PC-9 (cell line): ENCODE measurements at regions not wholly inside any gene's neighbourhood (a gene's known extent, or its start where the extent isn't known, plus 50 kb on each side); places are given as distances from the start of the nearest gene placed in this dataset.

Experiments
- EZH2 ChIP-seq: fragments of 200-600 bp; sonication (generic); IDR thresholded peaks from 2 replicates; pipeline ENCODE4 v1.8.0; 2017; ENCODE audit warnings: antibody characterized with exemption, low read depth
- TF ChIP-seq, protein P1 (sequence below): fragments of 200-600 bp; sonication (generic); conservative IDR thresholded peaks from 2 replicates; pipeline ENCODE4 v1.6.1; 2017; ENCODE audit warnings: mixed run types, antibody characterized with exemption, mild to moderate bottlenecking, moderate library complexity

DNA sequence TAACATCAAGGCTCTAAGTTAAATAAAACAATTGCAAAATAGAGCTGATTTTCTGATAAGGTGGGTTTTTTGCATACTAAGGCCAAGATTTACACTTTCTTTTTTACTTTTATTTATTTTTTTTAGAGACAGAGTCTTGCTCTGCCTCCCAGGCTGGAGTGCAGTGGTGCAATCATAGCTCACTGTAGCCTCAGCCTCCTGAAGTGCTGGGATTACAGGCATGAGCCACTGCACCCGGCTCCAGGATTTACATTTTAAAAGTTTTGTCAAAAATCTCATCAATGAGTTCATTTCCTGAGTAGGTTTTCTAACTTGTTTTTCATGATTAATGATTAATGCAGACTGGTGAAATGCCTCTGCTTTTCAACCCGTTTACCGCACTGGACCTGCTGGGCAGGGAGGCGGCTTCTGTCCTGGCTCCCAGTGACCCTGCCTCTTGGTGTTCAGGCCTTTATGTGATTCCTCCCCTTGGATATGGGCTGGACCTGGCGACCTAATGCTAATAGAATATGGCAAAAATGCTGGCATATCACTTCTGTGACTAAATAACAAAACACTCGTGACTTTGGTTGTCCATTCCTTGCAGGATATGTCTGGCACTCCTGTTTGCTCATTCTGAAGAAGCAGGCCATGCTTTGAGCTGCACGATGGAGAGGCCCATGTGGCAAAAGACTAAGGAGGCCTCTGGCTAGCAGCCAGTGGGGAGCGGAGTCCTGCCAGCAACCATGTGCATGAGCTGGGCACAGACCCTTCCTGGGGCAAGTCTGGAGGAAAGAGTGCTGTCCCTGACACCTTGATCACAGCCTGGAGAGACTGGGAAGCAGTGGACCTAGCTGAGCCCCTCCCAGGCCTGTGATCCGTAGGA lies 72.2 kb upstream of the PTCH1 start:
- TF ChIP-seq, protein P1, sequence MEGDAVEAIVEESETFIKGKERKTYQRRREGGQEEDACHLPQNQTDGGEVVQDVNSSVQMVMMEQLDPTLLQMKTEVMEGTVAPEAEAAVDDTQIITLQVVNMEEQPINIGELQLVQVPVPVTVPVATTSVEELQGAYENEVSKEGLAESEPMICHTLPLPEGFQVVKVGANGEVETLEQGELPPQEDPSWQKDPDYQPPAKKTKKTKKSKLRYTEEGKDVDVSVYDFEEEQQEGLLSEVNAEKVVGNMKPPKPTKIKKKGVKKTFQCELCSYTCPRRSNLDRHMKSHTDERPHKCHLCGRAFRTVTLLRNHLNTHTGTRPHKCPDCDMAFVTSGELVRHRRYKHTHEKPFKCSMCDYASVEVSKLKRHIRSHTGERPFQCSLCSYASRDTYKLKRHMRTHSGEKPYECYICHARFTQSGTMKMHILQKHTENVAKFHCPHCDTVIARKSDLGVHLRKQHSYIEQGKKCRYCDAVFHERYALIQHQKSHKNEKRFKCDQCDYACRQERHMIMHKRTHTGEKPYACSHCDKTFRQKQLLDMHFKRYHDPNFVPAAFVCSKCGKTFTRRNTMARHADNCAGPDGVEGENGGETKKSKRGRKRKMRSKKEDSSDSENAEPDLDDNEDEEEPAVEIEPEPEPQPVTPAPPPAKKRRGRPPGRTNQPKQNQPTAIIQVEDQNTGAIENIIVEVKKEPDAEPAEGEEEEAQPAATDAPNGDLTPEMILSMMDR = no peak
- TF ChIP-seq EZH2 = no peak
